ENCODE measurements at regions not wholly inside any gene's neighbourhood (a gene's known extent, or its start where the extent isn't known, plus 50 kb on each side); places are given as distances from the start of the nearest gene placed in this dataset.

- Histone ChIP-seq H3K27ac (ENCODE audit: low read depth, low read length) (no peak overlapping the region), H3K4me3 (ENCODE audit: low read length in 3 of 3) (no peak overlapping the region), H3K9me3 (ENCODE audit: control insufficient read depth in 3 of 3, low read length in 3 of 3) (no peaks in the 10 kb centered on the region), H3K36me3 (ENCODE audit: control insufficient read depth in 3 of 3, insufficient read depth in 3 of 3, low read length in 3 of 3) (no peaks in the 10 kb centered on the region), H3K4me1 (ENCODE audit: control insufficient read depth in 3 of 3, insufficient read depth in 3 of 3, low read length in 3 of 3) (no peaks in the 10 kb centered on the region), H3K9ac (ENCODE audit: low read depth in 1 of 3, low read length in 3 of 3) (no peak overlapping the region), H3K27me3 (ENCODE audit: control insufficient read depth in 3 of 3, insufficient read depth in 3 of 3, low read length in 3 of 3) (peaks cover 0 to 2% (median 0%) of the 10 kb centered on the region in 3 donors)
These were observed 65.1 kb upstream of the USP47 start for GRCh38 chr11:11776714-11777113.

- H3K36me3 ChIP-seq (ENCODE audit: control insufficient read depth in 3 of 3, insufficient read depth in 3 of 3, low read length in 3 of 3), result no peaks in the 10 kb centered on the region
- H3K27ac ChIP-seq (ENCODE audit: low read depth, low read length), result no peak overlapping the region
- no peak overlapping the region for H3K4me3 ChIP-seq (ENCODE audit: low read length in 3 of 3)
These were observed 66.8 kb upstream of the USP47 start for GRCh38 chr11:11774928-11775327.

GRCh38 chr11:11772865-11773515, 68.8 kb upstream of the USP47 start:
- H3K9me3 ChIP-seq (ENCODE audit: control insufficient read depth in 3 of 3, low read length in 3 of 3), result no peaks in the 10 kb centered on the region
- no peak overlapping the region for H3K27ac ChIP-seq (ENCODE audit: low read depth, low read length)
- peaks cover 0 to 10% (median 4%) of the 10 kb centered on the region in 3 donors for H3K4me1 ChIP-seq (ENCODE audit: control insufficient read depth in 3 of 3, insufficient read depth in 3 of 3, low read length in 3 of 3)
- no peaks in the 10 kb centered on the region for H3K36me3 ChIP-seq (ENCODE audit: control insufficient read depth in 3 of 3, insufficient read depth in 3 of 3, low read length in 3 of 3)
- H3K4me3 ChIP-seq (ENCODE audit: low read length in 3 of 3), result no peak overlapping the region
- H3K27me3 ChIP-seq (ENCODE audit: control insufficient read depth in 3 of 3, insufficient read depth in 3 of 3, low read length in 3 of 3), result peaks cover 0 to 3% (median 2%) of the 10 kb centered on the region in 3 donors
- H3K9ac ChIP-seq (ENCODE audit: low read depth in 1 of 3, low read length in 3 of 3), result no peak overlapping the region

More at GRCh38 chr11:11774928-11775327, 66.8 kb upstream of the USP47 start:
- H3K9ac ChIP-seq (ENCODE audit: low read depth in 1 of 3, low read length in 3 of 3), result no peak overlapping the region
- peaks cover 0 to 2% (median 0%) of the 10 kb centered on the region in 3 donors for H3K4me1 ChIP-seq (ENCODE audit: control insufficient read depth in 3 of 3, insufficient read depth in 3 of 3, low read length in 3 of 3)
- peaks cover 0 to 2% (median 0%) of the 10 kb centered on the region in 3 donors for H3K27me3 ChIP-seq (ENCODE audit: control insufficient read depth in 3 of 3, insufficient read depth in 3 of 3, low read length in 3 of 3)
- no peaks in the 10 kb centered on the region for H3K9me3 ChIP-seq (ENCODE audit: control insufficient read depth in 3 of 3, low read length in 3 of 3)

- Histone ChIP-seq H3K9ac (ENCODE audit: low read depth in 1 of 3, low read length in 3 of 3) (no peak overlapping the region), H3K27ac (ENCODE audit: low read depth, low read length) (no peak overlapping the region), H3K27me3 (ENCODE audit: control insufficient read depth in 3 of 3, insufficient read depth in 3 of 3, low read length in 3 of 3) (peaks cover 0 to 3% (median 0%) of the 10 kb centered on the region in 3 donors), H3K9me3 (ENCODE audit: control insufficient read depth in 3 of 3, low read length in 3 of 3) (no peaks in the 10 kb centered on the region), H3K4me3 (ENCODE audit: low read length in 3 of 3) (no peak overlapping the region), H3K36me3 (ENCODE audit: control insufficient read depth in 3 of 3, insufficient read depth in 3 of 3, low read length in 3 of 3) (no peaks in the 10 kb centered on the region), H3K4me1 (ENCODE audit: control insufficient read depth in 3 of 3, insufficient read depth in 3 of 3, low read length in 3 of 3) (peaks cover 0 to 10% (median 4%) of the 10 kb centered on the region in 3 donors)
These were observed 70.8 kb upstream of the USP47 start for GRCh38 chr11:11770921-11771486.

GRCh38 chr11:11770296-11770695, 71.5 kb upstream of the USP47 start:
- H3K36me3 ChIP-seq (ENCODE audit: control insufficient read depth in 3 of 3, insufficient read depth in 3 of 3, low read length in 3 of 3), result no peaks in the 10 kb centered on the region
- H3K9me3 ChIP-seq (ENCODE audit: control insufficient read depth in 3 of 3, low read length in 3 of 3), result no peaks in the 10 kb centered on the region
- no peak overlapping the region for H3K27ac ChIP-seq (ENCODE audit: low read depth, low read length)

GRCh38 chr11:11769782-11770181, 72.0 kb upstream of the USP47 start:
- Histone ChIP-seq H3K27ac (ENCODE audit: low read depth, low read length) (no peak overlapping the region), H3K4me1 (ENCODE audit: control insufficient read depth in 3 of 3, insufficient read depth in 3 of 3, low read length in 3 of 3) (peaks cover 0 to 10% (median 4%) of the 10 kb centered on the region in 3 donors), H3K9me3 (ENCODE audit: control insufficient read depth in 3 of 3, low read length in 3 of 3) (no peaks in the 10 kb centered on the region), H3K4me3 (ENCODE audit: low read length in 3 of 3) (no peak overlapping the region), H3K27me3 (ENCODE audit: control insufficient read depth in 3 of 3, insufficient read depth in 3 of 3, low read length in 3 of 3) (peaks cover 0 to 3% (median 0%) of the 10 kb centered on the region in 3 donors), H3K36me3 (ENCODE audit: control insufficient read depth in 3 of 3, insufficient read depth in 3 of 3, low read length in 3 of 3) (no peaks in the 10 kb centered on the region), H3K9ac (ENCODE audit: low read depth in 1 of 3, low read length in 3 of 3) (no peak overlapping the region)

More at GRCh38 chr11:11770296-11770695, 71.5 kb upstream of the USP47 start:
- no peak overlapping the region for H3K9ac ChIP-seq (ENCODE audit: low read depth in 1 of 3, low read length in 3 of 3)
- peaks cover 0 to 3% (median 0%) of the 10 kb centered on the region in 3 donors for H3K27me3 ChIP-seq (ENCODE audit: control insufficient read depth in 3 of 3, insufficient read depth in 3 of 3, low read length in 3 of 3)
- no peak overlapping the region for H3K4me3 ChIP-seq (ENCODE audit: low read length in 3 of 3)
- peaks cover 0 to 10% (median 4%) of the 10 kb centered on the region in 3 donors for H3K4me1 ChIP-seq (ENCODE audit: control insufficient read depth in 3 of 3, insufficient read depth in 3 of 3, low read length in 3 of 3)

- no peak overlapping the region for H3K27ac ChIP-seq (ENCODE audit: low read depth, low read length)
- H3K36me3 ChIP-seq (ENCODE audit: control insufficient read depth in 3 of 3, insufficient read depth in 3 of 3, low read length in 3 of 3), result no peaks in the 10 kb centered on the region
- peaks cover 0 to 10% (median 4%) of the 10 kb centered on the region in 3 donors for H3K4me1 ChIP-seq (ENCODE audit: control insufficient read depth in 3 of 3, insufficient read depth in 3 of 3, low read length in 3 of 3)
- H3K9me3 ChIP-seq (ENCODE audit: control insufficient read depth in 3 of 3, low read length in 3 of 3), result no peaks in the 10 kb centered on the region
- H3K9ac ChIP-seq (ENCODE audit: low read depth in 1 of 3, low read length in 3 of 3), result no peak overlapping the region
- peaks cover 0 to 3% (median 0%) of the 10 kb centered on the region in 3 donors for H3K27me3 ChIP-seq (ENCODE audit: control insufficient read depth in 3 of 3, insufficient read depth in 3 of 3, low read length in 3 of 3)
- H3K4me3 ChIP-seq (ENCODE audit: low read length in 3 of 3), result no peak overlapping the region
These were observed 72.4 kb upstream of the USP47 start for GRCh38 chr11:11769362-11769761.

GRCh38 chr11:11764423-11764803, 77.4 kb upstream of the USP47 start:
- Histone ChIP-seq H3K9ac (ENCODE audit: low read depth in 1 of 3, low read length in 3 of 3) (no peak overlapping the region), H3K27me3 (ENCODE audit: control insufficient read depth in 3 of 3, insufficient read depth in 3 of 3, low read length in 3 of 3) (peaks cover 0 to 5% (median 0%) of the 10 kb centered on the region in 3 donors), H3K4me1 (ENCODE audit: control insufficient read depth in 3 of 3, insufficient read depth in 3 of 3, low read length in 3 of 3) (peaks cover 0 to 3% (median 2%) of the 10 kb centered on the region in 3 donors), H3K36me3 (ENCODE audit: control insufficient read depth in 3 of 3, insufficient read depth in 3 of 3, low read length in 3 of 3) (no peaks in the 10 kb centered on the region), H3K27ac (ENCODE audit: low read depth, low read length) (no peak overlapping the region), H3K9me3 (ENCODE audit: control insufficient read depth in 3 of 3, low read length in 3 of 3) (no peaks in the 10 kb centered on the region), H3K4me3 (ENCODE audit: low read length in 3 of 3) (no peak overlapping the region)

- H3K9ac ChIP-seq (ENCODE audit: low read depth in 1 of 3, low read length in 3 of 3), result no peak overlapping the region
- no peak overlapping the region for H3K4me3 ChIP-seq (ENCODE audit: low read length in 3 of 3)
- H3K9me3 ChIP-seq (ENCODE audit: control insufficient read depth in 3 of 3, low read length in 3 of 3), result no peaks in the 10 kb centered on the region
- H3K36me3 ChIP-seq (ENCODE audit: control insufficient read depth in 3 of 3, insufficient read depth in 3 of 3, low read length in 3 of 3), result no peaks in the 10 kb centered on the region
- peaks cover 0 to 3% (median 0%) of the 10 kb centered on the region in 3 donors for H3K27me3 ChIP-seq (ENCODE audit: control insufficient read depth in 3 of 3, insufficient read depth in 3 of 3, low read length in 3 of 3)
- H3K27ac ChIP-seq (ENCODE audit: low read depth, low read length), result no peak overlapping the region
- H3K4me1 ChIP-seq (ENCODE audit: control insufficient read depth in 3 of 3, insufficient read depth in 3 of 3, low read length in 3 of 3), result no peaks in the 10 kb centered on the region
These were observed 77.9 kb upstream of the USP47 start for GRCh38 chr11:11763796-11764422.

GRCh38 chr11:11760838-11761237, 80.9 kb upstream of the USP47 start:
- H3K4me3 ChIP-seq (ENCODE audit: low read length in 3 of 3), result no peak overlapping the region
- no peaks in the 10 kb centered on the region for H3K4me1 ChIP-seq (ENCODE audit: control insufficient read depth in 3 of 3, insufficient read depth in 3 of 3, low read length in 3 of 3)
- no peaks in the 10 kb centered on the region for H3K9me3 ChIP-seq (ENCODE audit: control insufficient read depth in 3 of 3, low read length in 3 of 3)
- H3K36me3 ChIP-seq (ENCODE audit: control insufficient read depth in 3 of 3, insufficient read depth in 3 of 3, low read length in 3 of 3), result no peaks in the 10 kb centered on the region
- H3K9ac ChIP-seq (ENCODE audit: low read depth in 1 of 3, low read length in 3 of 3), result no peak overlapping the region
- peaks cover 0 to 3% (median 0%) of the 10 kb centered on the region in 3 donors for H3K27me3 ChIP-seq (ENCODE audit: control insufficient read depth in 3 of 3, insufficient read depth in 3 of 3, low read length in 3 of 3)
- no peak overlapping the region for H3K27ac ChIP-seq (ENCODE audit: low read depth, low read length)

Data from skeletal muscle tissue (tissue), 3 donors.